ENCODE measurements at regions not wholly inside any gene's neighbourhood (a gene's known extent, or its start where the extent isn't known, plus 50 kb on each side); places are given as distances from the start of the nearest gene placed in this dataset.

GRCh38 chr16:9411426-9411825 is 320.0 kb downstream of the HAPSTR1 start:
- TF ChIP-seq CTCF (IDR thresholded peaks at IDR 0.05) (no peak), POLR2AphosphoS5 (IDR thresholded peaks at IDR 0.05) (no peak), POLR2A (IDR thresholded peaks at IDR 0.05) (no peak)

Measured in sigmoid colon (tissue), 4 donors.